Muscle layer of colon (tissue), 2 donors: ENCODE measurements at regions not wholly inside any gene's neighbourhood (a gene's known extent, or its start where the extent isn't known, plus 50 kb on each side); places are given as distances from the start of the nearest gene placed in this dataset.

Experiments
- H3K27ac ChIP-seq: one replicate; pipeline ENCODE4 v1.7.0; 2013; ENCODE audit warnings: low read depth, mild to moderate bottlenecking, low read length, moderate library complexity
- H3K27me3 ChIP-seq, 2 donors: one replicate each; pipeline ENCODE4 v1.7.0; 2013; ENCODE audit warnings: low read length in 2 of 2, mild to moderate bottlenecking in 2 of 2; ENCODE audit not compliant: insufficient read depth in 2 of 2, control insufficient read depth in 1 of 2
- H3K36me3 ChIP-seq: one replicate; pipeline ENCODE4 v1.7.0; 2013; ENCODE audit warnings: mild to moderate bottlenecking, low read length; ENCODE audit not compliant: insufficient read depth
- H3K4me1 ChIP-seq: one replicate; pipeline ENCODE4 v1.7.0; 2013; ENCODE audit warnings: mild to moderate bottlenecking, low read length; ENCODE audit not compliant: insufficient read depth
- H3K4me3 ChIP-seq, 2 donors: one replicate each; pipeline ENCODE4 v1.7.0; 2013; ENCODE audit warnings: low read length in 2 of 2, low read depth in 1 of 2, mild to moderate bottlenecking in 1 of 2, moderate library complexity in 1 of 2
- H3K9ac ChIP-seq: one replicate; pipeline ENCODE4 v1.7.0; 2013; ENCODE audit warnings: low read length
- H3K9me3 ChIP-seq: one replicate; pipeline ENCODE4 v1.7.0; 2013; ENCODE audit warnings: mild to moderate bottlenecking, low read length
- donor health status: abdominal sarcoma.
- donor health status: Adenocarcinoma of cecum.

- Histone ChIP-seq H3K9ac (no peak overlapping the region), H3K4me3 (no peak overlapping the region), H3K9me3 (no peaks in the 10 kb centered on the region), H3K27me3 (no peaks in the 10 kb centered on the region), H3K27ac (no peak overlapping the region), H3K4me1 (no peaks in the 10 kb centered on the region), H3K36me3 (no peaks in the 10 kb centered on the region)
Observed at GRCh38 chr9:126036881-126037291, 289.7 kb downstream of the PBX3 start.

- Histone ChIP-seq H3K4me3 (no peak overlapping the region), H3K27me3 (no peaks in the 10 kb centered on the region), H3K9me3 (no peaks in the 10 kb centered on the region), H3K9ac (no peak overlapping the region), H3K36me3 (no peaks in the 10 kb centered on the region), H3K27ac (no peak overlapping the region), H3K4me1 (no peaks in the 10 kb centered on the region)
Observed at GRCh38 chr9:126038790-126039189, 287.8 kb upstream of the MVB12B start.

GRCh38 chr9:126043681-126044080 lies 282.9 kb upstream of the MVB12B start:
- Histone ChIP-seq H3K9me3 (no peaks in the 10 kb centered on the region), H3K27ac (no peak overlapping the region)

GRCh38 chr9:126049088-126049487 lies 277.5 kb upstream of the MVB12B start:
- Histone ChIP-seq H3K4me3 (no peak overlapping the region), H3K27ac (no peak overlapping the region), H3K27me3 (no peaks in the 10 kb centered on the region), H3K36me3 (no peaks in the 10 kb centered on the region), H3K9me3 (no peaks in the 10 kb centered on the region), H3K9ac (no peak overlapping the region), H3K4me1 (no peaks in the 10 kb centered on the region)

More at GRCh38 chr9:126043681-126044080, 282.9 kb upstream of the MVB12B start:
- Histone ChIP-seq H3K4me1 (no peaks in the 10 kb centered on the region), H3K36me3 (no peaks in the 10 kb centered on the region), H3K9ac (no peak overlapping the region), H3K27me3 (no peaks in the 10 kb centered on the region), H3K4me3 (no peak overlapping the region)

GRCh38 chr9:126049896-126050604 lies 276.6 kb upstream of the MVB12B start:
- Histone ChIP-seq H3K4me1 (no peaks in the 10 kb centered on the region), H3K36me3 (no peaks in the 10 kb centered on the region), H3K9ac (no peak overlapping the region), H3K9me3 (no peaks in the 10 kb centered on the region), H3K27ac (no peak overlapping the region), H3K27me3 (no peaks in the 10 kb centered on the region), H3K4me3 (no peak overlapping the region)

- H3K9ac ChIP-seq = no peak overlapping the region
- no peaks in the 10 kb centered on the region for H3K27me3 ChIP-seq
- H3K27ac ChIP-seq = no peak overlapping the region
- H3K9me3 ChIP-seq = no peaks in the 10 kb centered on the region
- H3K4me1 ChIP-seq = no peaks in the 10 kb centered on the region
- H3K4me3 ChIP-seq = no peak overlapping the region
- H3K36me3 ChIP-seq = no peaks in the 10 kb centered on the region
Observed at GRCh38 chr9:126050605-126050990, 276.0 kb upstream of the MVB12B start.

- H3K27me3 ChIP-seq = no peaks in the 10 kb centered on the region
Observed at GRCh38 chr9:126051446-126052130, 275.0 kb upstream of the MVB12B start.

GRCh38 chr9:126052791-126053190 lies 273.8 kb upstream of the MVB12B start:
- Histone ChIP-seq H3K27me3 (no peaks in the 10 kb centered on the region), H3K4me3 (no peak overlapping the region), H3K9me3 (no peaks in the 10 kb centered on the region), H3K9ac (no peak overlapping the region), H3K4me1 (peaks cover 4% of the 10 kb centered on the region), H3K27ac (no peak overlapping the region), H3K36me3 (no peaks in the 10 kb centered on the region)

More at GRCh38 chr9:126051446-126052130, 275.0 kb upstream of the MVB12B start:
- no peaks in the 10 kb centered on the region for H3K9me3 ChIP-seq
- H3K9ac ChIP-seq = no peak overlapping the region
- H3K27ac ChIP-seq = no peak overlapping the region
- H3K36me3 ChIP-seq = no peaks in the 10 kb centered on the region
- H3K4me1 ChIP-seq = no peaks in the 10 kb centered on the region
- no peak overlapping the region for H3K4me3 ChIP-seq

GRCh38 chr9:126053913-126054312 lies 272.7 kb upstream of the MVB12B start:
- Histone ChIP-seq H3K4me3 (no peak overlapping the region), H3K36me3 (no peaks in the 10 kb centered on the region), H3K27me3 (no peaks in the 10 kb centered on the region), H3K9ac (no peak overlapping the region), H3K4me1 (peaks cover 8% of the 10 kb centered on the region), H3K9me3 (no peaks in the 10 kb centered on the region), H3K27ac (no peak overlapping the region)

GRCh38 chr9:126055381-126055985 lies 271.1 kb upstream of the MVB12B start:
- no peaks in the 10 kb centered on the region for H3K36me3 ChIP-seq
- H3K27ac ChIP-seq = no peak overlapping the region
- H3K4me1 ChIP-seq = peaks cover 8% of the 10 kb centered on the region
- no peak overlapping the region for H3K9ac ChIP-seq
- no peaks in the 10 kb centered on the region for H3K27me3 ChIP-seq
- H3K9me3 ChIP-seq = no peaks in the 10 kb centered on the region
- no peak overlapping the region for H3K4me3 ChIP-seq

- Histone ChIP-seq H3K4me1 (peaks cover 8% of the 10 kb centered on the region), H3K27ac (no peak overlapping the region), H3K9me3 (no peaks in the 10 kb centered on the region), H3K36me3 (no peaks in the 10 kb centered on the region), H3K27me3 (no peaks in the 10 kb centered on the region), H3K9ac (no peak overlapping the region), H3K4me3 (no peak overlapping the region)
Observed at GRCh38 chr9:126056312-126057021, 270.2 kb upstream of the MVB12B start.
